SK-N-DZ (cell line): ENCODE measurements at regions not wholly inside any gene's neighbourhood (a gene's known extent, or its start where the extent isn't known, plus 50 kb on each side); places are given as distances from the start of the nearest gene placed in this dataset.
"Not testable (repeated sequence)": the region's sequence is repeated elsewhere in the genome, so short reads cannot be mapped to it uniquely, and the experiment has no call there.

Source experiments
- DNase-seq: peaks from one replicate; pipeline ENCODE4 v3.0.0-alpha.2; 2015; ENCODE audit warnings: low spot score

DNA sequence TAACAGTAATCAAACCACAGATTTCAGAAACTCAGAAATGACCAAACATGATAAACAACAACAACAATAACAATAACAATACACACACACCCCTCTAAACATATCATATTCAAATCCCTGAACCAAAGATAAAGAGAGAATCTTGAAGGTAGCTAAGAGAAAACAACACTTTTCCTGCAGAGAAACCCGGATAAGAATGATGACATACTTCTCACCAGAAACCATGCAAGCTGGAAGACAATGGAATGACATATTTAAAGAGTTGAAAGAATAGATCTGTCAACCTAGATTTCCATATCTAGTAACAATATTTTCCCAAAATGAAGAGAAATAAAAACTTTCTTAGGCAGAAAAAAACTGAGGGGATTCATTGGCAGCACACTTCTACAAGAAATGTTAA lies 138.1 kb downstream of the LIG4 start:
- no peak for DNase-seq

DNA sequence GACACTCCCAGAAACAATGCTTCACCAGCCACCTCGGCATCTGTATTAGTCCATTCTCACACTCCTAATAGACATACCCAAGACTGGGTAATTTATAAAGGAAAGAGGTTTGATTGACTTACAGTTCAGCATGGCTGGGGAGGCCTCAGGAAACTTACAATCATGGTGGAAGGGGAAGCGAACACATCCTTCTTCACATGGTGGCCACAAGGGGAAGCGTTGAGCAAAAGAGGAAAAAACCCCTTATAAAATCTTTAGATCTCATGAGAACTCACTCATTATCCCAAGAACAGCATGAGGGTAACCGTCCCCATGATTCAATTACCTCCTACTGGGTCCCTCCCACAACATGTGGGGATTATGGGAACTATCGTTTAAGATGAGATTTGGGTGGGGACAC lies 140.9 kb downstream of the LIG4 start:
- not testable (repeated sequence) for DNase-seq

DNA sequence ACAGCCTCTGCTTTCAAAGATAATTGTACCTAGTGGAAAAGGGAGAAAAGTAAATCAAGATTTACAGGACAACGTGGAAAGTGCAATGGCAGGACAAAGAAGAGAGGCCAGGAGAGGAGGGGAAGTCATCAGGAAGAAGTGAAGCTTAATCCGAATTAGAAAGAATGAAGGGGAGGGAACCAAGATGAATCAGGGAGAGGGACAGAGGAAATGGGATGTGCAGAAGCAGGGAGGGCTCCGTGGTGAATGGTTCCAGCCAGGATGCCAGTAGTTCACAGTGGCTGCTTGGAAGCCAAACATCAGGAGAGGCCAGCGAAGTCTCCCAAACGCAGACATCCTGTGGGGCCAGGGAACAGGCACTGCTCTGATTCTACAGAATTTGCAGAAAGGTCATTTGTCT lies 144.4 kb downstream of the LIG4 start:
- no peak for DNase-seq

DNA sequence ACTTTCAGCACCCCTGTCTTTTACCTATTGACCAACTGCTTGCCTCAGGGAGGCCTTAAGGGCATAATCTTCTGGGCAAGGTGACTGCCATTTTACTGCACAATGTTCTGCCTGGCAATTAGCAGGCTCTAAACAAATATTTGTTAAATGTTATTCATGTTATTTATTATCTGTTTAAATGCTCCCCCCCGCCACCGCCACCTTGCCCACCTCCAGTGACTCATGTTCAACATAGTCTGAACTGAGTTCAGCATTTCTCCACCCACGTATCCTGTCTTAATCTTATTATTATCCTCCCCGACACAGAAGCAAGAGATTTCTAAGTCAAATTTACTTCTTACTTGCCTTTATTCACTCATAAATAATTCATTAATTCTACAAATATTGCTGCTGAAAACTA lies 144.8 kb downstream of the LIG4 start:
- DNase-seq: no peak

DNA sequence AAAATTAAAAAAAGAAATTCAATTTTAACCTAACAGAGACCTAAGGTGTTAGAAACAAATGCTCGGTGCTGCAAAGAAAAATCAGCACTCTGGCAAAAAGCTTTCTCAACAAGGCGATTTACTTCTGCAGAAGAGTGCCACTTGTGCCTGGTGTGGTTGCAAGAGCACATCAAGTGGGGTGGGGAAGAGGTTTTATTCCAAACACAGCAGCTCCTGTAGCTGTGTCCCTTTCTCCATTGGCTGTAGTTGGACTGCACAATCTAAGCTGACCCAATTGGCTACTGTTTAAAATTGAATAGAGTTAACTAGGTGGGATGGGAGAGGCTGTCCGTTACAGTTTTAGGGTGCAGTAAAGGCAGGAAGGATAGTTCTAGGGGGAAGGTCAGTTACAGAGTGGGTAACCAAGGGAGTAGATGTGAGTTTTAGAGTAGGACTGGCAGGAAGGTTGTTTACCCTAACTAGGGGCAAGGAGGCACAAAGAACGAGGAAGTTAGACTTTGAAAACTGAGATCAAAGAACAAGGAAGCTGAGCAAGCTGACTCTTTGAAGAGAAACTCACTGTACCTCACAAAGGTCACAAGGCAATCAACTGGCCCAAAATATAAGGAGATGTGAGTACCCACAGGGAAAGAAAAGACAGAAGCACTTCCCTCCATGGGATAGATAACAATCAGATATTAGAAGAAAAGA lies 145.7 kb downstream of the LIG4 start:
- DNase-seq: no peak

DNA sequence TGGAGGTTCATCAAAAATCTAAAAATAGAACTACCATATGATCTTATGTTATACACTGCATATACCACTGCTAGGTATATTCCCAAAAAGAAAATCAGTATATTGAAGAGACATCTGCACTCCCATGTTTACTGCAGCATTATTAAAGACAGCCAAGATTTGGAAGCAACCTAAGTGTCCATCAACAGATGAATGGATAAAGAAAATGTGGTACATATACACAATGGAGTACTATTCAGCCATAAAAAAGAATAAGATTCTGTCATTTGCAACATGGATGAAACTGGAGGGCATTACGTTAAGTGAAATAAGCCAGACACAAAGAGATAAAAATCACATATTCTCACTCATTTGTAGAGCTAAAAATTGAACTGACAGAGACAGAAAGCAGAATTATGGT lies 151.0 kb downstream of the LIG4 start:
- not testable (repeated sequence) for DNase-seq

DNA sequence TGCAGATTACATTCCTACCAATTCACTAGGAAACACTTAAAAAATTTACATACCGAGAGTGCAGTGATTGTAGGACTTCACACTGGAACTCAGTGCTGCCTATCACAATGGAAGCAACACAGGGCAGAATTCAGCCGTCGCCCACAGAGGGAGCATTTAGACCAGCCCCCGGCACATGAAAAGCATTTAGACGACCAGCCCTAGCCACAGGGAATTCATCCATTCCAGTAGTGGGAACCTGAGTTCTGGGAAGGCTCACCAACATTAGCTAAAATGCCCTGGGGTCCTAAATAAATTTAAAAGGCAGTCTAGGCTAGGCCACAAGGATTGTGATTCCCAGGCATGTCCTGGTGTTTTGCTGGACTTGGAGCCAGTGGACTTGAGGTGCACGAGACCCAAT lies 155.2 kb downstream of the LIG4 start:
- DNase-seq: no peak

DNA sequence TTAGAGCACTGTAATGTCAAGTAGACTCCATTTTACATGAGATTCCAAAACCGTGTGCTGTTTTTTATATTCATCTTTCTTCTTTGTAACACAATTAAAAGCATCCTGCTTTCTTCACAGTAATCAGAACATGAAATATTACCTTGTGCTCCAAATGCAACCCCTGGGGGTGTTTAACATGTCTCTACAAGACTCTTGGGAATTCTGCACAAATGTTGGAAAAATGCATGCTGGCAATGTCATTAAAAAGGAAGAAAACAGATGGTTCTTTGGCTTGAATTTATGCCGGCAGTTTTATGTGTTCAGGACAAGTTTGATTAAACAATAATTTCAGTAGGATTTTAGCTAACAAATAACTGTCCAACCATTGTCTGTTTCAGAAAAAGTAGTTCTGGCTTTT lies 159.1 kb downstream of the LIG4 start:
- no peak for DNase-seq

DNA sequence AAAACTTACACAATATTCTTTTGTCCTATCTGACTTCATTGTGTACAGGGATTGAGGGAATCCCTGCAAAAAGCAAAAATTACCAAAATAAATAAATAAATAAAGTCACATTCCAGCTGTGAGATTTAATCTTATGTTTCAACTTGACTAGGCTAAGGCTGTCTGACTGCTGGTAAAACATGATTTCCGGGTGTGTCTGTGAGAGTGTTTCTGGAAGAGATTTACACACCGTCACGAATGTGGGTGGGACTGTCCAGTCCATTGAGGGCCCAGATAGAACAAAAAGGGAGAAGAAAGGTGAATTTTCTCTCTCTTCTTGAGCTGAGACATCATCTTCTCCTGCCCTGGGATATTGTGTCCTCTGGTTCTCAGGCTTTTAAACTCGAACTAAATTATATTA lies 166.1 kb downstream of the LIG4 start:
- peak; percentile 81 for DNase-seq

DNA sequence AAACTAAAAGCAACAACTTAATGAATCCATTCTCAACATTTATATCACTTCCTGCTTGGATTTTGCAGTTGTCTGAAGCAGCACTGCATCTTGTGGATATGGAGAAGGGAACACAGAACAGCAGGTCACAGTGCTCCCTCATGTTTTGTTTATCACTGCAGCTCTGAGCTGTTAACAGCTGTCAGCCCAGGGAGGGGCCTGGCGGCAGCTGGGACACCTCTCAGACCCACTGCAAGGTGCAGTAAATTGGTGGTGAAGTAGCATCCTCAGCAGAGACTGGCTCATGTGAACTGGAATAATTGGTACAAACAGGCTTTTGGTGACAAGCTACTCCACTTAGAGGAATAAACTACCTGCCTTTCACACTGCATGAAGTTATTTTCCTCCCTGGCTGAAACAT lies 170.4 kb downstream of the LIG4 start:
- peak; percentile 39 for DNase-seq

DNA sequence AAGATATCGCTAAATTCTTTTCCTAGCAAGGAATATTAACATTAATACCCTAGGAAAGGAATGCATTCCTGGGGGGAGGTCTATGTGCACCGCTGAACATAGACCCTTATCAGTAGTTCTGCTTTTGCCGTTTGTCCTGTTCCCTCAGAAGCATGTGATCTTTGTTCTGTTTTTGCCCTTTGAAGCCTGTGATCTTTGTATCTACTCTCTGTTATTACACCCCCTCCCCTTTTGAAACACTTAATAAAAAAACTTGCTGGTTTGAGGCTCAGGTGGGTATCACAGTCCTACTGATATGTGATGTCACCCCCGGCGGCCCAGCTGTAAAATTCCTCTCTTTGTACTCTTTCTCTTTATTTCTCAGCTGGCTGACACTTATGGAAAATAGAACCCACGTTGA lies 172.5 kb downstream of the LIG4 start:
- not testable (repeated sequence) for DNase-seq

DNA sequence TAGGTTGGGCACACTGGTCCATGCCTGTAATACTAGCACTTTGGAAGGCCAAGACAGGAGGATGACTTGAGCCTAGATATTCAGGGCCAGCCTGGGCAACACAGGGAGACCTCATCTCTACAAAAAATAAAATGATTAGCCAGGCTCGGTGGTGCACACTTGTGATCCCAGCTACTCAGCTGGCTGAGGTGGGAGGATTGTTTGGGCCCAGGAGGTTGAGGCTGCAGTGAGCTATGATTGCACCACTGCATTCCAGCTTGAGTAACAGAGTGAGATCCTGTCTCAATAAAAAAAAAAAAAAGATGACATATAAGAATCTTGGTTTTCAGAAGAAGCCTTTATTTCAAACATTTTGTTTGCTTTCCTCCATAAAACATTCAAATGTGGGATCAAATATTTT lies 178.0 kb downstream of the LIG4 start:
- DNase-seq: no peak

DNA sequence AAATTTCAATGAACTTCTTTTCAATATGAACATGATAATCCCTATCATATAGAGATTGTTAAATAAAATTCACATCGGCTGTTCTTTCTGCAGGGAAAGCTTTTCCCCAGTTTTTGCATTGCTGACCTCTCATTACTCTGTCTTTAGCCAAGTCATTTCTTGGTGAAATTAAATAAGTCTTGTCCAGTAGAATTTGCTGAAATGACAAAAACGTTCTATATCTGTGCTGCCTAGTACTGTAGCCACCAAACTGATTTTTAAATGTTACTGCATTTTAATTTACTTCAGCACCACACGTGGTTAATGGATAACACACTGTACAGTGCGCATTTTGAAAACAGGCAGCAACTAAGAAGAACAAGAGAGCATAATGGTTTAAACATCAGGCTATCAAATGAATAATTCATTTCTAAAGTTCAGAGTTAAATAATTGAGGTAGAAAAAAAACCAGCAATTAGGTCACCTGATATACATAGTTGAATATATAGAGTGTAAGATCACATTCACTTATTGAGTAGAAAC lies 178.9 kb downstream of the LIG4 start:
- no peak for DNase-seq

DNA sequence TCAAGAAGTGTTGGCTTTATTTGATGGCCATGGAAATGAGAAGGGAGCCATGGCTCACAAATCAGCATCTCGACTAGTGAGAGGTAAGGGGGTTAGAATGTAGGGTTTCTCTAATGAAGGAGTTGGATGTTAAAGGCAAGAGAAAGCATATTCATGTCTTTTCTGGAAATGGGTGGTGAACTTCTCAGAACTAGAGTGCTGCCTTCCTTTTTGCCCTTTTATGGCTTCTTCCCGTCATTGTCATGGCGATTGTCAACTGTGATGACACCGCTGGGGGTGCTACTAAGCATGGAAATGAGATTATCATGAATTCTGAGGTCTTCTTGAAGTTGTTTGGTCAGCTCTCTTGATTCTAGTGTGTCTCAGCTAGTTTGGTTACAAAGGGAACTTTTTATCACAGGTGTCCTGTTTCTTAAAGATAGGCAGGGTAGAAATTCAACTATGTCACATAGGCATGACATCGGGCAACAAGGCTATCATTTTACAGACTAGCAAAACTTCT lies 180.4 kb downstream of the LIG4 start:
- DNase-seq: no peak

DNA sequence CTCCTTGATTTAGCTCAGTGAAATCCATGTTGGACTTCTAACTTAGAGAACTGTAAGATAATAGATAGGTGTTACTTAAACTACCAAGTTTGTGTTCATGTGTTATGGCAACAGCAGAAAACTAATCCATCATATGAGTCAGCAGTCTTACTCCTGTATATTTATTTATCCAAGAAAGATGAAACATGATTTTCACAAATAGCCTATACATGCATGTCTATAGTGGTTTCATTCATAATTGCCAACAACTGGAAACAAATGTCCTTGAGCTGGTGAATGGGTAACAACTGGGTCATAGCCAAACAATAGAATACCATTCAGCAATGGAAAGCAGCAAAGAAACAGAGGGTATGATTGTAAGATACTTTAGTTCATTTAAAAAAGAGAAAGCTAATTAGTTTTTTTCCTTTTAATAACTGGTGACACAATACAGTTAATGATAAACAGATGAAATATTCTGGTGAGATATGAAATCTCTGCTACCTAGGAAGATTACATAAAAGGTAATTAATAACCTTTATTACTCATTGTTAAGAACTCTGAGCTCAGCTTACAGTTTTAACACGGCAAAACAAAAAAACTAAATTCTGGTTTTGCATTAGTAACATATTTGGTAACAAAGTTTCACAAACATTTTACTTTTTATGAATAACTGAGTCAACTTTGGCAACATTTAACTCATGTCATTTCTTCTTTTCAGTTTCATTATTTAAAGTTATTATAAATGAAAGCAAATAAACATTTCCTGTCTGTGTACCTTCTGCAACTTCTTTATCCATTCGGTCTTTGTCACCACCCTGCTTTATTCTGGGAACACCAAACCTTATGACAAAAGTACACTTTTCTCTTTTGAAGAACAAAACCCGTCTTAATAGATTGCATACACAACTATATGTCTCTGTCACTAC lies 181.3 kb downstream of the LIG4 start:
- DNase-seq: no peak

DNA sequence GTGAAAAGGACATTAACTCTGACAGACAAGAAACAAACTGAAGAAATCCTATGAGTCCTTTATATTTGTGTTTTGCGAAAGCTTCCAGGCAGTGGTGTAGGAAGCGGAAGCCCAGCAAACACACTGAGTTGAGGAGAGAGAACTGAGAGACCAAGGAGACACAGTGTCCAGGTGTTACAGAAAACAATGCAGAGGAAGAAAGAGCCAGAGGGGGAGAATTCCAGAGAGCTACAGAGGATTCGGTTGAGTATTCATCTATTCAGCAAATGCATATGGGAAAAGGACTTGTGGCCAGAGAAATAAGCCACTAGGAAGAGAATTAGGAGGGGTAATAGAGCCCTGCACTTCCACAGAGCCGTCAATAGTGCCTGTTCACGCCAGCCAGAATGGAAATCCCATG lies 183.5 kb downstream of the LIG4 start:
- DNase-seq: no peak

DNA sequence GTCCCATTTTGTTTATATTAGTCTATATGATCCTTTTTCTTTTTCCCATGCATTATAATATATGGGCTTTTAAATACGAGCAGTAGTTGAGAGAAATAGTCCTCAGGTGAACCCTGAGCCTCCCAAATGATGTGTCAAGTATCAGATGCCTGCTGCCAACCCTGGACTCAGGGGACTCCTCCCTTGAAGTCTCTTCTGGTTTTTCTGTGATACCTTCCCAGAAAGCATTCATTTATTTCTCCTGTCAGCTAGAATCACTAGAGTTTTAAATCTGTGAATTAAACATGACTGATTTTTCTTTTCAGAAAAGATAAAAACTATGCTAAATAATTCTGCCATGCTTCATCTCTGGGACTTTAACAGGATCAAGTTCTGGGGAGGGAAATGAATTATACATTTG lies 184.6 kb downstream of the LIG4 start:
- DNase-seq: no peak

DNA sequence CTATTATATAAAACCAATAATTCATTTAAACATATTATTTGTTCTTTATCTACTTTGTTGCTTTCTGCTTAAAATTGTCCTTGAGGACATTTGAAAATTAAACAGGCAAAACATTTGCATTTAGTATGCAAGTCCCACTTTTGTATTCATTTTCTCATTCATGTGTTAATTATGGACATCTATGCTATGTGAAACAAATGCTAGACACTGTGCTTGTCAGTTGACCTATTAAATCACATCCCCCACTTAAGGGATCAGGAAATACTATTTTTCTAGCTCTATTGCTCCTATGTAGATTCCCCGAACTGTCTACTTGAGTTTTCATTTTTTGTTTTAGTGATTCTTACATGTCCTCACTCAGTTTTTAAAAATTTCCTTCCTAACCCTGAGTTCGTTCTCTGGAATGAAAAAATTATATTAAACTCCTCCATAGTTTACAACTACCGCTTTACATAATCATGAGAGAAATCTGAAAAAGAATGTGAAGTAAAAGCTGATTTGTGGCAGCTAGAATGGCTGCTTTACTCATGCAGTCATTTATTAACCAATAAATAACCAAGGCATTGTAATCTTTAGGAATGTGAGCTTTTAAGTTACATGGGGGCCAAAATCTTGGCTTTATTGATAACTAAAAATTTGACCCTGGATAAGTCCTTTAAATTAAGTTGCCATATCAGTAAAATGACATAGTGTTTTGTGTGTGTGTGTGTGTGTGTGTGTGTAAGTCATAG lies 188.5 kb downstream of the LIG4 start:
- DNase-seq: no peak

DNA sequence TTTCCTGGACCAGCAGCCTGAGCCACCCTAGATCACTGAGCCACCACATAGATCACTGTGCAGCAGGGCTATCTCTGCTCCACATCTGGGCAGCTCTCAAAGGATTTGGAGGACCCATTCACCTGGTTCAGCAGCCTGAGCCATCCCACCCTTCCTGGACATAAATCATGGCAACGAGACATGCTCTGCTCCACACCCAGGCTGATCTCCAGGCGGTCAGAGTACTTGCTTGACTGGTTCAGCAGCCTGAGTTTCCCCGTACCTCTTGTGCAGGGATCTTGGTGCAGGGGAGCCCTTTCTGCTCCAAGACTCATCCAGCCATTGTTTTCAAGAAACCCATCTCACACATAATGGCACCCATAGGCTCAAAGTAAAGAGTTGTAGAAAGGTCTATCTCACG lies 195.3 kb downstream of the LIG4 start:
- peak; percentile 43 for DNase-seq

DNA sequence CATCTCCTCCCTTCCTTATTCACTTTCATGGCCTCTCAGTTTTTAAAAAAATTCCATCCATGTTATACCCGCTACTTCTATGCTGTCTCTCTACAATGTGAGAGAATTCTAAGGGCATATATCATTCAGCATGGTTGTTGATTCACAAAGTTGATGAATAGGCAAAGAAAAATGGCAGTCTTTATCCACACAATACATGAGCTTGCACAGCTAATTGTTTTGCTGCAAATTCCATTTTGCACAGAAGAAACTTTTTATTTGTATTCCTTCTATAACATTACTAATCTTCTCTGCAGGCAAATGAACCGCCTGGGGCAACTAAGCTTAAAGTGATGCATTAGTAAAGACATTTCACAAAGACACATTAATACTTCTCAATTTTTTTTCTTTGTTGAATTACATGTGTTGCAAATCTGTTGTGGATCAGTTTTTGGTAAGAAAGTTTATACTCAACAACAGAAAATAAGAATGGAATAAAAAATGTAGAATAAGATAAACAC lies 196.9 kb downstream of the LIG4 start:
- DNase-seq: no peak

DNA sequence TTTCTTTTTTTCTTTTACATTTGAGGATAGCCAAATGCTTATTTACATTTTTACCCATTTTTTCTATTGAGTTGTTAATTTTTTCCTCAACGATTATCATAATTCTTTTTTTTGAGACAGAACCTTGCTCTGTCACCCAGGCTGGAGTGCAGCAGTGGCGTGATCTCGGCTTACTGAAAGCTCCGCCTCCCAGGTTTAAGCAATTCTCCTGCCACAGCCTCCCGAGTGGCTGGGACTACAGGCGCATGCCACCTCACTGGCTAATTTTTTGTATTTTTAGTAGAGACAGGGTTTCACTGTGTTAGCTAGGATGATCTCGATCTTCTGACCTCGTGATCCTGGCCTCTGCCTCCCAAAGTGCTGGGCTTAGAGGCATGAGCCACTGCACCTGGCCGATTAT lies 208.7 kb downstream of the LIG4 start:
- no peak for DNase-seq

DNA sequence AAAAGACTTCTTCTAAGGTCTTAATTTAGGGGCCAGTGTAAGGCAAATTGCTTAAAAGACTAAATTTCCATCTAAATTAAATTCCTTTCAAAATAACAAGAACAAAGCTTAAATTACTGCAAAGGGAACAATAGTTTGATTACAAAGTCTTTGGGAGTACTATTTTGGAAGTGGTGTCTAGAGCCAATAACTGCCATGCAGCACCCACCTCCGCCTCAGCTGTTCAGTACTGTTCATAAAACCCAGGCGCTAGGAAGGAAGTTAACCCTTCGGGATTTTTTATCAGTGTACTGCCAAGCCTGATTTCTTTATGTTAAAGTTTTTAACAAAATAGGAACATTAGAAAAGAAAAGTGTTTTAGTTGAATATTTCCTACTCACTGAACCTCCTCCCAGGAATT lies 210.1 kb downstream of the LIG4 start:
- no peak for DNase-seq
